GM12865 (cell line): ENCODE measurements at regions not wholly inside any gene's neighbourhood (a gene's known extent, or its start where the extent isn't known, plus 50 kb on each side); places are given as distances from the start of the nearest gene placed in this dataset.

Experiments used
- DNase-seq: peaks from one replicate; pipeline ENCODE4 v3.0.0; 2010; ENCODE audit warnings: low read depth
- H3K4me3 ChIP-seq: 2 replicates; pipeline ENCODE4 v1.5.1; 2011; ENCODE audit warnings: mild to moderate bottlenecking, low read depth, low read length, control low read depth
- TF ChIP-seq, protein P1 (sequence below): IDR thresholded peaks from 2 replicates; pipeline ENCODE4 v1.5.1; 2011; ENCODE audit warnings: low read length, control low read depth, low read depth, inconsistent platforms; ENCODE audit not compliant: insufficient read depth; ENCODE audit errors: missing control alignments

DNA sequence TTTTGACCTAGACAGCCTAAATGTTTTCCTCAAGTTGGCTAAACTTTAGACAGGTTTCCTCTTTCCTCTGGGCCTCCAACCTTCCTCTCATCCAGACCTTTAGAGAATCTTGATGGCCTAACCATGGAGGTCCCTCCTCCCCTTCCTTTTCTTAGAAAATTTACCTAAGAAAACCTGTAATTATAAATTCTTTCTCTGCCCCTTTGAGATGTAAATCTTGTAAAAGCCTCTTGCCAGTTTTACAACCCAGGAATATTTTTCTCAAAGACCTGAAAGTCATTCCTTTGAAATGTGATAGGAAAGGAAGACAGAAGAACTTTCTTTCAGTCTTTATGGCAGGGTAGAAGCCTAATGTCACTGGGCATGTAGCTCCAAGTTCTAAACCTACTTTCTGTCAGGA is 1752.6 kb upstream of the C9orf72 start:
- TF ChIP-seq, protein P1, sequence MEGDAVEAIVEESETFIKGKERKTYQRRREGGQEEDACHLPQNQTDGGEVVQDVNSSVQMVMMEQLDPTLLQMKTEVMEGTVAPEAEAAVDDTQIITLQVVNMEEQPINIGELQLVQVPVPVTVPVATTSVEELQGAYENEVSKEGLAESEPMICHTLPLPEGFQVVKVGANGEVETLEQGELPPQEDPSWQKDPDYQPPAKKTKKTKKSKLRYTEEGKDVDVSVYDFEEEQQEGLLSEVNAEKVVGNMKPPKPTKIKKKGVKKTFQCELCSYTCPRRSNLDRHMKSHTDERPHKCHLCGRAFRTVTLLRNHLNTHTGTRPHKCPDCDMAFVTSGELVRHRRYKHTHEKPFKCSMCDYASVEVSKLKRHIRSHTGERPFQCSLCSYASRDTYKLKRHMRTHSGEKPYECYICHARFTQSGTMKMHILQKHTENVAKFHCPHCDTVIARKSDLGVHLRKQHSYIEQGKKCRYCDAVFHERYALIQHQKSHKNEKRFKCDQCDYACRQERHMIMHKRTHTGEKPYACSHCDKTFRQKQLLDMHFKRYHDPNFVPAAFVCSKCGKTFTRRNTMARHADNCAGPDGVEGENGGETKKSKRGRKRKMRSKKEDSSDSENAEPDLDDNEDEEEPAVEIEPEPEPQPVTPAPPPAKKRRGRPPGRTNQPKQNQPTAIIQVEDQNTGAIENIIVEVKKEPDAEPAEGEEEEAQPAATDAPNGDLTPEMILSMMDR, result no peak
- H3K4me3 ChIP-seq, result no peak overlapping the region
- no peak for DNase-seq

DNA sequence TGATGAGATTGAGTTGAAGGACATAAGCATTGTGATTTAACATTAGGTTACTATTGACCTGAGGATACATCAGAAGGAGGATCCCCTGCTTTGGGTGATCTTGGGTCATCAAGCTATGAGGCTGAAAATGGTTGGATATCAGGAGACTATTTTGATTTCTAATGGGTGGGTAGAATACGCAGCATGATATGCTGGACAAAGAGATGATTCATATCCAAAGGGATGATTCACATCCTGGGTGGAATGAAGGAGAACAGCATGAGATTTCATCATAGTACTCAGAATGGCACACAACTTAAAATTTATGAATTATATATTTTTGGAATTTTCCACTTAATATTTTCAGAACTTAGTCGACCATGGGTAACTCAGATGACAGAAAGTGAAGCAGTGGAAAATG is 1759.5 kb upstream of the C9orf72 start:
- no peak for DNase-seq
- H3K4me3 ChIP-seq, result no peak overlapping the region
- TF ChIP-seq, protein P1, result no peak

DNA sequence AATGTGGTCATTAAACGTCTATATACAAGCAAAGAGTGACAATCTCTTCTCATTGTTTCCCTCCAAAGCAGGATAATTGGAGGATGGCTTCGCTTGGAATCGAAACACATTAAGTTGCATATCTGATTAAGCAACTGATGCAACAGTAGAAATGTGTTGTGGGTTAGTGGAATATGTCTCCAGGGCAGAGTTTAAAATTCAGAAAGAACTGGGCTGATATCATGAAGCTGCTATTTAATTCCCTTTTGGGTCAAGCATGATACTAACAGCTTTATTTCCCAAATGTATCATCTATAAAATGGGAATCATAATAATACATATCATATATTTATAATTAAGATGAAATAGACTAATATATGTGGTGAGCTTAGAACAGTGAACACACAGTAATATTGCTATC is 1763.0 kb upstream of the C9orf72 start:
- TF ChIP-seq, protein P1, result no peak
- H3K4me3 ChIP-seq, result no peak overlapping the region
- no peak for DNase-seq

DNA sequence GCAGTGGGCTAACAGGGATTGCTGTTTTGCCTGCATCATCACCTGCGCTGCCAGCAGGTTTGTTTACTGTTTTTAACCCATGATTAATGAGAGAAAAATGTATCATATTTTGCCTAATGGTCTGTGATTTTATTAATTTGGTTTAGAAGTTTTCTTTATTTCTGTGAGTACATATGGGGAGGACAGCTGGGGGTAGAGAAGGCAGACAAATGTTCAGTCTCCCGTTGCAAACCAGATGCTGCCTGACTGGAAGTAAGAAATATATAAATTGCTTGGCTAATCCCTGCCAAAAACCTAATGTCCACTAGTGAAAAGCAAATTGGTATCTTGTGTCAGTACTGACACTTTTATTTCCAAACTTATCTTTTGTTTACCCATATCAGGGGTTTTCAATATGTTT is 1766.1 kb upstream of the C9orf72 start:
- TF ChIP-seq, protein P1, result no peak
- no peak overlapping the region for H3K4me3 ChIP-seq
- no peak for DNase-seq

DNA sequence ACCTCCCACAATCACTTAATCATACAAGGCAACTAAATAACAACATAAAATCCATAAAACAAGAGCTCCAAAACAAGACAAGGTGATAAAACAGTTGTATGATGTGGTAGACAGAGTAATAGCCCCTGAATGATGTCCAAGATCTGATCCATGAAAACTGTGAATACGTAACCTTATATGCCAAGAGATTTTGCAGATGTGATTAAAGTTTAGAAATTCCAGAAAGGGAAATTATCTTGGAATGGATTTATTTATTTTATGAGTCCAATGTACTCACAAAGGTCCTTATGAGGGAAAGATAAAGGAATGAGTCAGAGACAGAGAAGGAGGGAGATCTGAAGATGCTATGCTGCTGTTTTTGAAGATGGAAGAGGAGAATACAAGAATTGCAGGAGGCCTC is 1775.7 kb upstream of the C9orf72 start:
- H3K4me3 ChIP-seq, result no peak overlapping the region
- TF ChIP-seq, protein P1, result no peak
- DNase-seq, result no peak

DNA sequence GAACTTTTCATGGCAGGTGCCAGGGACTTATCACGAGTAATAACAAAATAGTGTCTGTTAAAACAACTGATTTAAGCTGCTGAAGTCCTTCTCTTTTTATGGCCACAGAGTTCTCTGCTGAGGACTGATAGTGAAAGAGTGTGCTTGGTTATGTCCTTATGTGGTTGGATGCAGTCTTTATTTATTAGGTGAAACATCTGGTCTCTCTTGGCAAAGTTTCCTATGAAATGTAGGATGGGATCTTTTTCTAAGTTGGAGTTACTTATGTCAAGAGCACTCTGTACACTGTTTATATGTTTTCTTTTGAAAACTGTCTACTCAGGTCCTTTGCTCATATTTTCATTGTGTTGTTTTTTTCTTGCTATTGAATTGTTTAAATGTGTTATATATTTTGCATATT is 1816.1 kb upstream of the C9orf72 start:
- no peak for DNase-seq
- no peak overlapping the region for H3K4me3 ChIP-seq
- TF ChIP-seq, protein P1, result no peak

DNA sequence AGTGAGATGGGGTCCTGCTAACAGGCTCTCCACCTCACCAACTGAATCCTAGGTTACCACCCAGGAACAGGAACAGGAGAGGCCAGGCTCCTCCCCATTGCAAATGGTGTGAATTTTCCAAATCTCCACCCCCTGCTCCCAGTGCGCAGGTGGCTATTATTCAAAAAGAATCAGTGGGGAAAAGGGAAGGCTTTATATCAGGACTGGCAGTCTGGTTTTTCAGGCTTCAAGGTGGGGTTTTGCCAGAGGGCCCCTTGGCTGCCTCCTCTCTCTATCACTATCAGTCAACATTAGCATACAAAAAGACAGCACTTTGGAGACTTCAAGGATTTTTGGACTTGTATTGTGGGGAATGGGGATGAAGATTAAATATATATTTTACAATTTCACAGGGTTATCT is 1817.6 kb upstream of the C9orf72 start:
- H3K4me3 ChIP-seq, result no peak overlapping the region
- no peak for DNase-seq
- TF ChIP-seq, protein P1, result no peak
